HepG2 (cell line): ENCODE measurements at regions not wholly inside any gene's neighbourhood (a gene's known extent, or its start where the extent isn't known, plus 50 kb on each side); places are given as distances from the start of the nearest gene placed in this dataset.

Experiments used
- CHD2 ChIP-seq: IDR thresholded peaks from 2 replicates; pipeline ENCODE4 v1.6.1; 2011; ENCODE audit warnings: low read depth, low read length, improper control_type of control experiment
- EZH2 ChIP-seq: conservative IDR thresholded peaks from 2 replicates; pipeline ENCODE4 v1.6.1; 2012; ENCODE audit warnings: mild to moderate bottlenecking, low read depth, low read length, moderate library complexity
- GTF2F1 ChIP-seq: fragments of 150-350 bp; IDR thresholded peaks from 2 replicates; pipeline ENCODE4 v1.6.1; 2014; ENCODE audit warnings: low read length
- HDAC2 ChIP-seq: sonication (generic); formaldehyde crosslinking; IDR thresholded peaks from 2 replicates; pipeline ENCODE4 v1.4.0; 2020; ENCODE audit warnings: missing genetic modification reagents
- HNRNPH1 ChIP-seq: fragments of 200-400 bp; formaldehyde crosslinking; optimal IDR thresholded peaks from 2 replicates; pipeline ENCODE3; 2017; ENCODE audit warnings: mild to moderate bottlenecking, low read depth, low read length
- ISX ChIP-seq: sonication (generic); formaldehyde crosslinking; conservative IDR thresholded peaks from 2 replicates; pipeline ENCODE4 v1.5.0; 2020; ENCODE audit warnings: missing genetic modification reagents
- POLR2A ChIP-seq, 2 experiments: IDR thresholded peaks; 2 replicates each; pipeline ENCODE4 v1.6.1; 2011; ENCODE audit warnings: low read depth in 2 of 2, low read length in 2 of 2, mild to moderate bottlenecking in 1 of 2, moderate library complexity in 1 of 2; ENCODE audit not compliant: insufficient read depth in 1 of 2
- REPIN1 ChIP-seq: sonication (generic); formaldehyde crosslinking; IDR thresholded peaks from 2 replicates; pipeline ENCODE4 v1.8.0; 2022; ENCODE audit warnings: missing genetic modification reagents, low read depth, mild to moderate bottlenecking, borderline replicate concordance
- SIN3B ChIP-seq: fragments of 150-350 bp; IDR thresholded peaks from 2 replicates; pipeline ENCODE4 v1.6.1; 2014; ENCODE audit warnings: low read length
- TF ChIP-seq, protein P1 (sequence below): sonication (generic); formaldehyde crosslinking; IDR thresholded peaks from 2 replicates; pipeline ENCODE4 v1.5.0; 2020; ENCODE audit warnings: mild to moderate bottlenecking, missing genetic modification reagents, moderate library complexity
- TF ChIP-seq, protein P2 (sequence below): sonication (generic); formaldehyde crosslinking; IDR thresholded peaks from 2 replicates; pipeline ENCODE4 v1.4.0; 2020; ENCODE audit warnings: missing genetic modification reagents
- TF ChIP-seq, protein P3 (sequence below), 2 experiments: IDR thresholded peaks; 2 replicates each; pipeline ENCODE4 v1.6.1; 2011 to 2012; ENCODE audit warnings: low read length in 2 of 2, borderline replicate concordance in 1 of 2, low read depth in 1 of 2, mild to moderate bottlenecking in 1 of 2, moderate library complexity in 1 of 2

DNA sequence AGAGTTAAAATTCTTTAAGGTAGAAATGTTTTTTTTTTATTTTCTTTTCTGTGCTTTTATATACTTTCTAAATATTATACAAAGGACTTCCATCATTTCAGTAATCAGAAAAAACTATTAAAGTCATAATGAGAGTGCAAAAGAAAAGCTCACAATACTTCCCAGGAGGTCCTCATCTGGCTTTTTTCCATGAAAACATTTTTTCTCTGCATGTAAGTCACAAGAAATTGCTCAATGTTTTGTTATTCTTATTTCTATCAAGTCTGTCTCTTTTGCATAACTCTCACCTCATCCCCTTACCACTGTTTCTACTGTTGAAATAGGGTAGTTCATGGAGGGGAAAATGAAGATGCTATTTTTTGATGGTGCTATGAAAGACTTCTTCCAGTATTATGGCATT, 375.0 kb downstream of the TMEM232 start:
- TF ChIP-seq GTF2F1 (no peak), POLR2A (IDR thresholded peaks at IDR 0.05; ENCODE audit: insufficient read depth in 1 of 2, low read depth in 2 of 2, low read length in 2 of 2) (no peak), EZH2 (no peak), HDAC2 (no peak), REPIN1 (CRISPR knock-in tag) (no peak), CHD2 (no peak), ISX (CRISPR knock-in tag) (no peak), HNRNPH1 (no peak), SIN3B (no peak)
- TF ChIP-seq, protein P1, sequence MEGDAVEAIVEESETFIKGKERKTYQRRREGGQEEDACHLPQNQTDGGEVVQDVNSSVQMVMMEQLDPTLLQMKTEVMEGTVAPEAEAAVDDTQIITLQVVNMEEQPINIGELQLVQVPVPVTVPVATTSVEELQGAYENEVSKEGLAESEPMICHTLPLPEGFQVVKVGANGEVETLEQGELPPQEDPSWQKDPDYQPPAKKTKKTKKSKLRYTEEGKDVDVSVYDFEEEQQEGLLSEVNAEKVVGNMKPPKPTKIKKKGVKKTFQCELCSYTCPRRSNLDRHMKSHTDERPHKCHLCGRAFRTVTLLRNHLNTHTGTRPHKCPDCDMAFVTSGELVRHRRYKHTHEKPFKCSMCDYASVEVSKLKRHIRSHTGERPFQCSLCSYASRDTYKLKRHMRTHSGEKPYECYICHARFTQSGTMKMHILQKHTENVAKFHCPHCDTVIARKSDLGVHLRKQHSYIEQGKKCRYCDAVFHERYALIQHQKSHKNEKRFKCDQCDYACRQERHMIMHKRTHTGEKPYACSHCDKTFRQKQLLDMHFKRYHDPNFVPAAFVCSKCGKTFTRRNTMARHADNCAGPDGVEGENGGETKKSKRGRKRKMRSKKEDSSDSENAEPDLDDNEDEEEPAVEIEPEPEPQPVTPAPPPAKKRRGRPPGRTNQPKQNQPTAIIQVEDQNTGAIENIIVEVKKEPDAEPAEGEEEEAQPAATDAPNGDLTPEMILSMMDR (CRISPR knock-in tag), result no peak
- TF ChIP-seq, protein P2, sequence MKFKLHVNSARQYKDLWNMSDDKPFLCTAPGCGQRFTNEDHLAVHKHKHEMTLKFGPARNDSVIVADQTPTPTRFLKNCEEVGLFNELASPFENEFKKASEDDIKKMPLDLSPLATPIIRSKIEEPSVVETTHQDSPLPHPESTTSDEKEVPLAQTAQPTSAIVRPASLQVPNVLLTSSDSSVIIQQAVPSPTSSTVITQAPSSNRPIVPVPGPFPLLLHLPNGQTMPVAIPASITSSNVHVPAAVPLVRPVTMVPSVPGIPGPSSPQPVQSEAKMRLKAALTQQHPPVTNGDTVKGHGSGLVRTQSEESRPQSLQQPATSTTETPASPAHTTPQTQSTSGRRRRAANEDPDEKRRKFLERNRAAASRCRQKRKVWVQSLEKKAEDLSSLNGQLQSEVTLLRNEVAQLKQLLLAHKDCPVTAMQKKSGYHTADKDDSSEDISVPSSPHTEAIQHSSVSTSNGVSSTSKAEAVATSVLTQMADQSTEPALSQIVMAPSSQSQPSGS (CRISPR knock-in tag), result no peak
- TF ChIP-seq, protein P3, sequence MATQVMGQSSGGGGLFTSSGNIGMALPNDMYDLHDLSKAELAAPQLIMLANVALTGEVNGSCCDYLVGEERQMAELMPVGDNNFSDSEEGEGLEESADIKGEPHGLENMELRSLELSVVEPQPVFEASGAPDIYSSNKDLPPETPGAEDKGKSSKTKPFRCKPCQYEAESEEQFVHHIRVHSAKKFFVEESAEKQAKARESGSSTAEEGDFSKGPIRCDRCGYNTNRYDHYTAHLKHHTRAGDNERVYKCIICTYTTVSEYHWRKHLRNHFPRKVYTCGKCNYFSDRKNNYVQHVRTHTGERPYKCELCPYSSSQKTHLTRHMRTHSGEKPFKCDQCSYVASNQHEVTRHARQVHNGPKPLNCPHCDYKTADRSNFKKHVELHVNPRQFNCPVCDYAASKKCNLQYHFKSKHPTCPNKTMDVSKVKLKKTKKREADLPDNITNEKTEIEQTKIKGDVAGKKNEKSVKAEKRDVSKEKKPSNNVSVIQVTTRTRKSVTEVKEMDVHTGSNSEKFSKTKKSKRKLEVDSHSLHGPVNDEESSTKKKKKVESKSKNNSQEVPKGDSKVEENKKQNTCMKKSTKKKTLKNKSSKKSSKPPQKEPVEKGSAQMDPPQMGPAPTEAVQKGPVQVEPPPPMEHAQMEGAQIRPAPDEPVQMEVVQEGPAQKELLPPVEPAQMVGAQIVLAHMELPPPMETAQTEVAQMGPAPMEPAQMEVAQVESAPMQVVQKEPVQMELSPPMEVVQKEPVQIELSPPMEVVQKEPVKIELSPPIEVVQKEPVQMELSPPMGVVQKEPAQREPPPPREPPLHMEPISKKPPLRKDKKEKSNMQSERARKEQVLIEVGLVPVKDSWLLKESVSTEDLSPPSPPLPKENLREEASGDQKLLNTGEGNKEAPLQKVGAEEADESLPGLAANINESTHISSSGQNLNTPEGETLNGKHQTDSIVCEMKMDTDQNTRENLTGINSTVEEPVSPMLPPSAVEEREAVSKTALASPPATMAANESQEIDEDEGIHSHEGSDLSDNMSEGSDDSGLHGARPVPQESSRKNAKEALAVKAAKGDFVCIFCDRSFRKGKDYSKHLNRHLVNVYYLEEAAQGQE (IDR thresholded peaks at IDR 0.05; ENCODE audit: borderline replicate concordance in 1 of 2, low read depth in 1 of 2, low read length in 2 of 2), result no peak
